Coronary artery (tissue), 2 donors: ENCODE measurements at regions not wholly inside any gene's neighbourhood (a gene's known extent, or its start where the extent isn't known, plus 50 kb on each side); places are given as distances from the start of the nearest gene placed in this dataset.

ENCODE experiments used
- DNase-seq: peaks from one replicate; pipeline ENCODE4 v3.0.0-alpha.2; 2017; ENCODE audit warnings: low spot score
- H3K27ac ChIP-seq, 2 donors: fragments of 200-600 bp; sonication (generic); one replicate each; pipeline ENCODE4 v1.5.1; 2016 to 2019
- H3K4me3 ChIP-seq: fragments of 200-600 bp; sonication (generic); 2 replicates; pipeline ENCODE4 v1.5.1; 2016; ENCODE audit warnings: mild to moderate bottlenecking, moderate library complexity
- CTCF ChIP-seq: fragments of 200-600 bp; sonication (generic); IDR thresholded peaks from one replicate; pipeline ENCODE4 v1.5.1; 2019; ENCODE audit warnings: antibody characterized with exemption

- no peak for DNase-seq
- Histone ChIP-seq H3K27ac (no peak overlapping the region), H3K4me3 (no peak overlapping the region)
- no peak for TF ChIP-seq CTCF
Observed at GRCh38 chr4:104146048-104146447, 348.6 kb downstream of the CXXC4 start.

- H3K4me3 ChIP-seq: no peak overlapping the region
- H3K27ac ChIP-seq: no peak overlapping the region
- no peak for TF ChIP-seq CTCF
- DNase-seq: no peak
Observed at GRCh38 chr4:104138116-104138515, 356.6 kb downstream of the CXXC4 start.

- Histone ChIP-seq H3K27ac (no peak overlapping the region), H3K4me3 (no peak overlapping the region)
- no peak for TF ChIP-seq CTCF
- no peak for DNase-seq
Observed at GRCh38 chr4:104129243-104129642, 365.5 kb downstream of the CXXC4 start.

- H3K27ac ChIP-seq: no peak overlapping the region
- DNase-seq: no peak
- no peak overlapping the region for H3K4me3 ChIP-seq
- TF ChIP-seq CTCF: no peak
Observed at GRCh38 chr4:104128850-104129213, 365.9 kb downstream of the CXXC4 start.

- H3K27ac ChIP-seq: no peak overlapping the region
- no peak for TF ChIP-seq CTCF
- DNase-seq: no peak
- H3K4me3 ChIP-seq: no peak overlapping the region
Observed at GRCh38 chr4:104128031-104128849, 366.5 kb downstream of the CXXC4 start.

- H3K27ac ChIP-seq: no peak overlapping the region
- no peak for TF ChIP-seq CTCF
- no peak for DNase-seq
- H3K4me3 ChIP-seq: no peak overlapping the region
Observed at GRCh38 chr4:104123021-104123420, 371.7 kb downstream of the CXXC4 start.

- no peak overlapping the region for H3K4me3 ChIP-seq
- no peak for TF ChIP-seq CTCF
- DNase-seq: no peak
- no peak overlapping the region for H3K27ac ChIP-seq
Observed at GRCh38 chr4:104117776-104118175, 376.9 kb downstream of the CXXC4 start.
